Colonic mucosa (tissue), 4 donors: ENCODE measurements at regions not wholly inside any gene's neighbourhood (a gene's known extent, or its start where the extent isn't known, plus 50 kb on each side); places are given as distances from the start of the nearest gene placed in this dataset.

Experiments used
- DNase-seq: peaks from one replicate; pipeline ENCODE4 v3.0.0-alpha.2; 2020
- H3K27ac ChIP-seq: fragments of 200-600 bp; one replicate; pipeline ENCODE4 v1.8.0; 2021
- H3K27me3 ChIP-seq: fragments of 200-600 bp; one replicate; pipeline ENCODE4 v1.8.0; 2021
- H3K36me3 ChIP-seq: fragments of 200-600 bp; one replicate; pipeline ENCODE4 v1.8.0; 2021
- H3K4me1 ChIP-seq: fragments of 200-600 bp; one replicate; pipeline ENCODE4 v1.8.0; 2021; ENCODE audit warnings: mild to moderate bottlenecking
- H3K4me3 ChIP-seq: fragments of 200-600 bp; one replicate; pipeline ENCODE4 v1.8.0; 2021
- H3K9ac ChIP-seq, 2 donors: one replicate each; pipeline ENCODE4 v1.7.0; 2013; ENCODE audit warnings: control low read depth in 2 of 2, low read depth in 2 of 2, low read length in 2 of 2
- H3K9me3 ChIP-seq: fragments of 200-600 bp; one replicate; pipeline ENCODE4 v1.8.0; 2021
- CTCF ChIP-seq: fragments of 200-600 bp; IDR thresholded peaks from one replicate; pipeline ENCODE4 v1.8.0; 2022; ENCODE audit warnings: antibody characterized with exemption, mild to moderate bottlenecking
- intact Hi-C: fragments of 100-400 bp; cut with DNase I; formaldehyde crosslinking; loops from one replicate; pipeline ENCODE4 v1.14.1; 2022
- donor health status: healthy.
- donor health status: DM: no; HTN: no; CAD: no.
- donor health status: DM: no; HTN: no; CAD: no.

GRCh38 chr10:128900456-128900855, 566.6 kb upstream of the MGMT start:
- no peak for TF ChIP-seq CTCF
- no peak for DNase-seq
- H3K4me3 ChIP-seq = no peak overlapping the region
- H3K27me3 ChIP-seq = no peaks in the 10 kb centered on the region
- H3K4me1 ChIP-seq = no peaks in the 10 kb centered on the region
- H3K27ac ChIP-seq = no peak overlapping the region
- intact Hi-C loops = no loop called here
- H3K36me3 ChIP-seq = no peaks in the 10 kb centered on the region
- H3K9ac ChIP-seq = no peak overlapping the region
- no peaks in the 10 kb centered on the region for H3K9me3 ChIP-seq

DNA sequence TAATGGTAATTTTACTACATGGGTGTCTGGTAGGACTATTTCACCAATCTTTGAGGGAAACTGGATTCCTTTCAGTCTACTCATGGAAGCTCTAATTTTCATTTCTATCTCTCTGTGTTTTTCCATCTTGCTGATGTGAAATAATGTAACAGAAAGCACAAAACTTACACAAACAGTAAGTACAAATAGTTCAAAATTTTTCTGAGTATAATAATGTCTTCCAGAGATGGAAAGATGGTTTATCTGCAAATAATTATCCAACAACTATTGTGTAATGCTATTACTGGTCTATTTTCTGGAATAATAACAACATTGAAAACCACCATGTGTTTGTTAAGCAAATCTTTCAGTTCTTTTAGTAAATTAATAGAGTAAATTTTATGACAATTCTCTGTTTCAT, 565.8 kb upstream of the MGMT start:
- Histone ChIP-seq H3K4me3 (no peak overlapping the region), H3K9me3 (no peaks in the 10 kb centered on the region), H3K27ac (no peak overlapping the region), H3K4me1 (no peaks in the 10 kb centered on the region), H3K36me3 (no peaks in the 10 kb centered on the region), H3K27me3 (no peaks in the 10 kb centered on the region), H3K9ac (no peak overlapping the region)
- intact Hi-C loops = no loop called here
- DNase-seq = no peak
- TF ChIP-seq CTCF = no peak

DNA sequence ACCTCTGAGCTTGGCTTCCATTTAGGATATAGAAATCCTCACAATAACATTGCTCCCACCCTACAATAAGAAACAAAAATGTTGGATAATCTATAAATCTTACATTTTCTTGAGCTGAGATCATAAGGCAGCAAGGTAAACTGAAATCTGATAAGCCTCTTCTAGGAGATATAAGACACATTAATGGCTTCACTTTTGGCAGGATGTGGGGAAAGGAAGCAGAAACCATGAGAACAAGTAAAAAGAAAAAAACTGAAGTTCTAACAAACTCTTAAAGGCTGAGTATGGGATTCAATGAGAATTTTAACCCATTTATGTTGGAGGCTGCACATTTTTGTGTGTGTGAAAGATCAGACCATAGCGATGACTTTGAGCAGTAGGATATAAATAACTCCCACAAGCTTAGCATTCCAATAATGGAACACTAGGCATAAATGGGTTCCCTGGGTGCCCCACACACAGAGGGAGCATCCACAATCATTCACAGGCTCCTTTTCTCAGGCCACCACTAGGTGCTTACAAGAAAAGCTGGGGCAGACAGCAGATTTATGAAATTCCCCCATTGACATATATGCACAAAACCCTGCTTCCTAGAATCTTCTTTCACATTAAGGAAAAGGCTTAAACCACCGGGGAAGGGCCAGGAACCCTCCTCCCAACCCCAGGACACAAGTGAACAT, 564.9 kb upstream of the MGMT start:
- no peak for DNase-seq
- Histone ChIP-seq H3K9me3 (no peaks in the 10 kb centered on the region), H3K27ac (no peak overlapping the region), H3K4me1 (no peaks in the 10 kb centered on the region), H3K36me3 (no peaks in the 10 kb centered on the region), H3K27me3 (no peaks in the 10 kb centered on the region), H3K4me3 (no peak overlapping the region), H3K9ac (no peak overlapping the region)
- intact Hi-C loops = no loop called here
- TF ChIP-seq CTCF = no peak

GRCh38 chr10:128907155-128907941, 559.7 kb upstream of the MGMT start:
- intact Hi-C loops = no loop called here
- Histone ChIP-seq H3K27ac (no peak overlapping the region), H3K4me1 (no peaks in the 10 kb centered on the region), H3K4me3 (no peak overlapping the region), H3K36me3 (no peaks in the 10 kb centered on the region), H3K9me3 (no peaks in the 10 kb centered on the region), H3K27me3 (no peaks in the 10 kb centered on the region), H3K9ac (no peak overlapping the region)
- no peak for TF ChIP-seq CTCF
- no peak for DNase-seq

- Histone ChIP-seq H3K27me3 (no peaks in the 10 kb centered on the region), H3K4me3 (no peak overlapping the region), H3K9me3 (no peaks in the 10 kb centered on the region), H3K4me1 (no peaks in the 10 kb centered on the region), H3K9ac (no peak overlapping the region), H3K27ac (no peak overlapping the region), H3K36me3 (no peaks in the 10 kb centered on the region)
- no peak for TF ChIP-seq CTCF
- intact Hi-C loops = no loop called here
- no peak for DNase-seq
Measured at GRCh38 chr10:128908099-128908498, 558.9 kb upstream of the MGMT start.
